Muscle of leg (tissue), 3 donors: ENCODE measurements at regions not wholly inside any gene's neighbourhood (a gene's known extent, or its start where the extent isn't known, plus 50 kb on each side); places are given as distances from the start of the nearest gene placed in this dataset.

Source experiments
- DNase-seq: peaks from one replicate; pipeline ENCODE4 v3.0.0; 2013
- H3K27ac ChIP-seq: one replicate; pipeline ENCODE4 v1.5.1; 2013; ENCODE audit warnings: mild to moderate bottlenecking, low read length, control low read depth
- H3K27me3 ChIP-seq: one replicate; pipeline ENCODE4 v1.6.1; 2013; ENCODE audit warnings: low read length; ENCODE audit not compliant: control insufficient read depth, insufficient read depth
- H3K36me3 ChIP-seq: one replicate; pipeline ENCODE4 v1.6.1; 2013; ENCODE audit warnings: low read length; ENCODE audit not compliant: control insufficient read depth, insufficient read depth
- H3K4me1 ChIP-seq: one replicate; pipeline ENCODE4 v1.6.1; 2013; ENCODE audit warnings: low read length; ENCODE audit not compliant: control insufficient read depth, insufficient read depth
- H3K4me3 ChIP-seq: one replicate; pipeline ENCODE4 v1.5.1; 2013; ENCODE audit warnings: low read length, control low read depth
- H3K9me3 ChIP-seq: replicated peaks from 2 replicates; pipeline ENCODE4 v1.6.1; 2013; ENCODE audit warnings: low read depth, low read length; ENCODE audit not compliant: control insufficient read depth
- WGBS: methylation state at CpG from one replicate; pipeline ENCODE4 v1.1.5; 2013; ENCODE audit warnings: missing lambda C conversion rate; ENCODE audit not compliant: insufficient coverage; 5-methylcytosine and 5-hydroxymethylcytosine counted together

- no peaks in the 10 kb centered on the region for H3K36me3 ChIP-seq
- H3K27me3 ChIP-seq, result no peaks in the 10 kb centered on the region
- H3K4me3 ChIP-seq, result no peak overlapping the region
- H3K4me1 ChIP-seq, result no peaks in the 10 kb centered on the region
- no peaks in the 10 kb centered on the region for H3K9me3 ChIP-seq
- no peak overlapping the region for H3K27ac ChIP-seq
- no peak for DNase-seq
- no CpG with 5 or more reads among the region's 1 CpG for WGBS
Measured at GRCh38 chr5:136703706-136704105, 338.4 kb upstream of the TRPC7 start.

- DNase-seq, result no peak
- Histone ChIP-seq H3K27ac (no peak overlapping the region), H3K27me3 (no peaks in the 10 kb centered on the region), H3K36me3 (no peaks in the 10 kb centered on the region), H3K9me3 (no peaks in the 10 kb centered on the region), H3K4me1 (no peaks in the 10 kb centered on the region), H3K4me3 (no peak overlapping the region)
- no CpG with 5 or more reads among the region's 2 CpGs for WGBS
Measured at GRCh38 chr5:136703036-136703435, 337.7 kb upstream of the TRPC7 start.

- Histone ChIP-seq H3K4me3 (no peak overlapping the region), H3K36me3 (no peaks in the 10 kb centered on the region), H3K27me3 (no peaks in the 10 kb centered on the region), H3K9me3 (no peaks in the 10 kb centered on the region), H3K27ac (no peak overlapping the region), H3K4me1 (no peaks in the 10 kb centered on the region)
- no peak for DNase-seq
- no CpG with 5 or more reads among the region's 1 CpG for WGBS
Measured at GRCh38 chr5:136701191-136701590, 335.8 kb upstream of the TRPC7 start.

GRCh38 chr5:136699651-136700050 lies 334.3 kb upstream of the TRPC7 start:
- Histone ChIP-seq H3K27me3 (no peaks in the 10 kb centered on the region), H3K9me3 (no peaks in the 10 kb centered on the region), H3K36me3 (no peaks in the 10 kb centered on the region), H3K4me1 (no peaks in the 10 kb centered on the region), H3K27ac (no peak overlapping the region), H3K4me3 (no peak overlapping the region)
- 73% methylated on average over 4 of the region's 7 CpGs for WGBS
- DNase-seq, result no peak

GRCh38 chr5:136698970-136699369 lies 333.6 kb upstream of the TRPC7 start:
- Histone ChIP-seq H3K27me3 (no peaks in the 10 kb centered on the region), H3K9me3 (no peaks in the 10 kb centered on the region), H3K4me3 (no peak overlapping the region), H3K27ac (no peak overlapping the region), H3K4me1 (no peaks in the 10 kb centered on the region), H3K36me3 (no peaks in the 10 kb centered on the region)
- 88% methylated on average over 1 of the region's 5 CpGs for WGBS
- DNase-seq, result no peak

- no peaks in the 10 kb centered on the region for H3K4me1 ChIP-seq
- H3K9me3 ChIP-seq, result peaks cover 4% of the 10 kb centered on the region
- H3K4me3 ChIP-seq, result no peak overlapping the region
- WGBS, result no CpG with 5 or more reads among the region's 4 CpGs
- no peak overlapping the region for H3K27ac ChIP-seq
- no peak for DNase-seq
- no peaks in the 10 kb centered on the region for H3K36me3 ChIP-seq
- no peaks in the 10 kb centered on the region for H3K27me3 ChIP-seq
Measured at GRCh38 chr5:136694258-136694657, 328.9 kb upstream of the TRPC7 start.

GRCh38 chr5:136689552-136689951 lies 324.2 kb upstream of the TRPC7 start:
- H3K9me3 ChIP-seq, result peaks cover 15% of the 10 kb centered on the region
- DNase-seq, result no peak
- H3K4me1 ChIP-seq, result no peaks in the 10 kb centered on the region
- H3K27ac ChIP-seq, result no peak overlapping the region
- H3K4me3 ChIP-seq, result no peak overlapping the region
- no peaks in the 10 kb centered on the region for H3K36me3 ChIP-seq
- H3K27me3 ChIP-seq, result no peaks in the 10 kb centered on the region
- WGBS, result no CpG with 5 or more reads among the region's 2 CpGs

GRCh38 chr5:136686192-136686872 lies 321.0 kb upstream of the TRPC7 start:
- H3K27me3 ChIP-seq, result no peaks in the 10 kb centered on the region
- H3K9me3 ChIP-seq, result peaks cover 15% of the 10 kb centered on the region
- H3K27ac ChIP-seq, result no peak overlapping the region
- H3K36me3 ChIP-seq, result no peaks in the 10 kb centered on the region
- no peak for DNase-seq
- H3K4me3 ChIP-seq, result no peak overlapping the region
- no CpG with 5 or more reads among the region's 1 CpG for WGBS
- H3K4me1 ChIP-seq, result no peaks in the 10 kb centered on the region

GRCh38 chr5:136682986-136683385 lies 317.6 kb upstream of the TRPC7 start:
- H3K9me3 ChIP-seq, result peaks cover 8% of the 10 kb centered on the region
- DNase-seq, result no peak
- no peaks in the 10 kb centered on the region for H3K4me1 ChIP-seq
- no peaks in the 10 kb centered on the region for H3K36me3 ChIP-seq
- H3K27ac ChIP-seq, result no peak overlapping the region
- no peaks in the 10 kb centered on the region for H3K27me3 ChIP-seq
- H3K4me3 ChIP-seq, result no peak overlapping the region
- WGBS, result no CpG with 5 or more reads among the region's 1 CpG

- Histone ChIP-seq H3K27me3 (no peaks in the 10 kb centered on the region), H3K9me3 (no peaks in the 10 kb centered on the region), H3K27ac (no peak overlapping the region), H3K4me1 (no peaks in the 10 kb centered on the region), H3K36me3 (no peaks in the 10 kb centered on the region), H3K4me3 (no peak overlapping the region)
- WGBS, result no CpG with 5 or more reads among the region's 9 CpGs
- no peak for DNase-seq
Measured at GRCh38 chr5:136679233-136679632, 313.9 kb upstream of the TRPC7 start.

GRCh38 chr5:136677217-136677616 lies 311.9 kb upstream of the TRPC7 start:
- no peaks in the 10 kb centered on the region for H3K27me3 ChIP-seq
- H3K4me1 ChIP-seq, result no peaks in the 10 kb centered on the region
- DNase-seq, result no peak
- no peak overlapping the region for H3K27ac ChIP-seq
- WGBS, result no CpG with 5 or more reads among the region's 3 CpGs
- H3K9me3 ChIP-seq, result no peaks in the 10 kb centered on the region
- no peaks in the 10 kb centered on the region for H3K36me3 ChIP-seq
- no peak overlapping the region for H3K4me3 ChIP-seq
